ENCODE measurements at regions not wholly inside any gene's neighbourhood (a gene's known extent, or its start where the extent isn't known, plus 50 kb on each side); places are given as distances from the start of the nearest gene placed in this dataset.

DNA sequence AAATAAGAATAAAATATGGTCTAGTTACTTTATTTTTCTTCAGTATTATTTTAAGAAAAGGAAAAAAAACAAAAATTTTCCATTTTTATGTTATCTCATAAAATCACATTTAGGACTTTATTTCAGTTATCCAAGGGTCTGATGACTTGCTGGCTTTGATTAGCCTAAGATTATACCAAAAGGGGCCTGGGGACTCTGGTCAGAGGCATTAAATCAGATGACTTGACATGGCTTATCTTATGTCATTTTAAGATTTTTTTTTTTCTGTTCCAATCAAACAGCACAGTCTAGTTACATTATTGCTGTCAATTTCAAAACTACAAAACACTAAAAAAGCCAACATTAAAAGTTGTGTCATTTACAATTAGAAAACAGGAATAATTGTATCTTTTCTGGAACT is 725.4 kb upstream of the NR2F2 start:
- peaks cover 9% of the 10 kb centered on the region; the same call in 2 of the 3 replicates for H3K4me1 Mint-ChIP-seq
- Histone ChIP-seq H3F3A (replicated peaks; ENCODE audit: low read depth) (no peaks in the 10 kb centered on the region), H3K27ac (ENCODE audit: low read depth) (no peak overlapping the region), H3K27me3 (ENCODE audit: insufficient read depth) (no peaks in the 10 kb centered on the region), H3K4me2 (no peak overlapping the region), H3K36me3 (ENCODE audit: insufficient read depth) (no peaks in the 10 kb centered on the region), H2AFZ (no peak overlapping the region), H3K79me2 (replicated peaks; ENCODE audit: insufficient read depth) (no peaks in the 10 kb centered on the region), H3K4me3 (no peak overlapping the region), H3K9me2 (ENCODE audit: insufficient read depth) (peaks cover 3% of the 10 kb centered on the region; the same call in 1 of the 2 replicates), H4K20me1 (replicated peaks; ENCODE audit: insufficient read depth) (no peaks in the 10 kb centered on the region), H3K4me1 (ENCODE audit: insufficient read depth) (peaks cover 8% of the 10 kb centered on the region)
- H3K9me3 Mint-ChIP-seq, result no peaks in the 10 kb centered on the region
- H3K27ac Mint-ChIP-seq, result no peak overlapping the region
- DNase-seq (ENCODE audit: low spot score) (no peak), ATAC-seq (no peak)
- H3K4me3 Mint-ChIP-seq, result no peak overlapping the region
- no peaks in the 10 kb centered on the region for H3K27me3 Mint-ChIP-seq (ENCODE audit: insufficient read depth, low read depth, poor library complexity)
- TF ChIP-seq, protein P1, sequence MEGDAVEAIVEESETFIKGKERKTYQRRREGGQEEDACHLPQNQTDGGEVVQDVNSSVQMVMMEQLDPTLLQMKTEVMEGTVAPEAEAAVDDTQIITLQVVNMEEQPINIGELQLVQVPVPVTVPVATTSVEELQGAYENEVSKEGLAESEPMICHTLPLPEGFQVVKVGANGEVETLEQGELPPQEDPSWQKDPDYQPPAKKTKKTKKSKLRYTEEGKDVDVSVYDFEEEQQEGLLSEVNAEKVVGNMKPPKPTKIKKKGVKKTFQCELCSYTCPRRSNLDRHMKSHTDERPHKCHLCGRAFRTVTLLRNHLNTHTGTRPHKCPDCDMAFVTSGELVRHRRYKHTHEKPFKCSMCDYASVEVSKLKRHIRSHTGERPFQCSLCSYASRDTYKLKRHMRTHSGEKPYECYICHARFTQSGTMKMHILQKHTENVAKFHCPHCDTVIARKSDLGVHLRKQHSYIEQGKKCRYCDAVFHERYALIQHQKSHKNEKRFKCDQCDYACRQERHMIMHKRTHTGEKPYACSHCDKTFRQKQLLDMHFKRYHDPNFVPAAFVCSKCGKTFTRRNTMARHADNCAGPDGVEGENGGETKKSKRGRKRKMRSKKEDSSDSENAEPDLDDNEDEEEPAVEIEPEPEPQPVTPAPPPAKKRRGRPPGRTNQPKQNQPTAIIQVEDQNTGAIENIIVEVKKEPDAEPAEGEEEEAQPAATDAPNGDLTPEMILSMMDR (conservative IDR thresholded peaks at IDR 0.05; ENCODE audit: low read depth in 2 of 2), result no peak
- H3K36me3 Mint-ChIP-seq (ENCODE audit: low read depth), result 0 out of 3 replicates have a peak, but pooled peaks cover 6% of the 10 kb centered on the region

DNA sequence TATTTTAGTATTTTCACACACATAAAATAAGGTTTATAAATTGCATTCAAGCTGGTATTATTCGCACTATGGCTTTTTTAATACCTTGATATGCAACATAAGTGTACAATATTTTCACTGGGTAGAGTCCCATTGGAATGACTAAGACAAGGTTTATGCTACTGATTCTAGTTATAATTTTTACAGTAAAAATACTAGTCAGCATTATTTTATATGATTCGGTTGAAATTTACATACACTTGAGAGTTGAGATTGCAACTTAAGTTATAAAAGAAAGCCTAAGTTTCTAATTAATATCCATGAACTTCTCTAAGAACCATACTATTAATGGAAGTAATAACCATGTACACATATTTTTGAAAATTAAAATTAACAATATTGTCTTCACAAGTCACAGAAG is 723.9 kb upstream of the NR2F2 start:
- no peak overlapping the region for H3K4me3 ChIP-seq
- no peaks in the 10 kb centered on the region for H4K20me1 ChIP-seq (replicated peaks; ENCODE audit: insufficient read depth)
- H3K4me3 Mint-ChIP-seq, result no peak overlapping the region
- no peak overlapping the region for H3K4me2 ChIP-seq
- no peaks in the 10 kb centered on the region for H3K9me2 ChIP-seq (ENCODE audit: insufficient read depth)
- no peak overlapping the region for H3K27ac Mint-ChIP-seq
- no peaks in the 10 kb centered on the region for H3K27me3 Mint-ChIP-seq (ENCODE audit: insufficient read depth, low read depth, poor library complexity)
- no peaks in the 10 kb centered on the region for H3K27me3 ChIP-seq (ENCODE audit: insufficient read depth)
- H3K79me2 ChIP-seq (replicated peaks; ENCODE audit: insufficient read depth), result no peaks in the 10 kb centered on the region
- H3K4me1 Mint-ChIP-seq, result peaks cover 9% of the 10 kb centered on the region; the same call in 2 of the 3 replicates
- no peak overlapping the region for H2AFZ ChIP-seq
- no peaks in the 10 kb centered on the region for H3K9me3 Mint-ChIP-seq
- no peaks in the 10 kb centered on the region for H3K36me3 Mint-ChIP-seq (ENCODE audit: low read depth)
- no peak for DNase-seq (ENCODE audit: low spot score)
- H3K4me1 ChIP-seq (ENCODE audit: insufficient read depth), result peaks cover 8% of the 10 kb centered on the region
- no peak overlapping the region for H3K27ac ChIP-seq (ENCODE audit: low read depth)
- no peaks in the 10 kb centered on the region for H3F3A ChIP-seq (replicated peaks; ENCODE audit: low read depth)
- H3K36me3 ChIP-seq (ENCODE audit: insufficient read depth), result no peaks in the 10 kb centered on the region
- no peak for ATAC-seq
- TF ChIP-seq POLR2AphosphoS5 (IDR thresholded peaks at IDR 0.05; ENCODE audit: low read depth) (no peak), CREB1 (CRISPR knock-in tag; IDR thresholded peaks at IDR 0.05; ENCODE audit: low read depth) (no peak), EZH2 (IDR thresholded peaks at IDR 0.05; ENCODE audit: low read depth, unreplicated experiment) (no peak), ZNF331 (CRISPR knock-in tag; IDR thresholded peaks at IDR 0.05; ENCODE audit: low read depth) (no peak), NANOG (IDR thresholded peaks at IDR 0.05; ENCODE audit: borderline replicate concordance) (no peak)
- TF ChIP-seq, protein P2, sequence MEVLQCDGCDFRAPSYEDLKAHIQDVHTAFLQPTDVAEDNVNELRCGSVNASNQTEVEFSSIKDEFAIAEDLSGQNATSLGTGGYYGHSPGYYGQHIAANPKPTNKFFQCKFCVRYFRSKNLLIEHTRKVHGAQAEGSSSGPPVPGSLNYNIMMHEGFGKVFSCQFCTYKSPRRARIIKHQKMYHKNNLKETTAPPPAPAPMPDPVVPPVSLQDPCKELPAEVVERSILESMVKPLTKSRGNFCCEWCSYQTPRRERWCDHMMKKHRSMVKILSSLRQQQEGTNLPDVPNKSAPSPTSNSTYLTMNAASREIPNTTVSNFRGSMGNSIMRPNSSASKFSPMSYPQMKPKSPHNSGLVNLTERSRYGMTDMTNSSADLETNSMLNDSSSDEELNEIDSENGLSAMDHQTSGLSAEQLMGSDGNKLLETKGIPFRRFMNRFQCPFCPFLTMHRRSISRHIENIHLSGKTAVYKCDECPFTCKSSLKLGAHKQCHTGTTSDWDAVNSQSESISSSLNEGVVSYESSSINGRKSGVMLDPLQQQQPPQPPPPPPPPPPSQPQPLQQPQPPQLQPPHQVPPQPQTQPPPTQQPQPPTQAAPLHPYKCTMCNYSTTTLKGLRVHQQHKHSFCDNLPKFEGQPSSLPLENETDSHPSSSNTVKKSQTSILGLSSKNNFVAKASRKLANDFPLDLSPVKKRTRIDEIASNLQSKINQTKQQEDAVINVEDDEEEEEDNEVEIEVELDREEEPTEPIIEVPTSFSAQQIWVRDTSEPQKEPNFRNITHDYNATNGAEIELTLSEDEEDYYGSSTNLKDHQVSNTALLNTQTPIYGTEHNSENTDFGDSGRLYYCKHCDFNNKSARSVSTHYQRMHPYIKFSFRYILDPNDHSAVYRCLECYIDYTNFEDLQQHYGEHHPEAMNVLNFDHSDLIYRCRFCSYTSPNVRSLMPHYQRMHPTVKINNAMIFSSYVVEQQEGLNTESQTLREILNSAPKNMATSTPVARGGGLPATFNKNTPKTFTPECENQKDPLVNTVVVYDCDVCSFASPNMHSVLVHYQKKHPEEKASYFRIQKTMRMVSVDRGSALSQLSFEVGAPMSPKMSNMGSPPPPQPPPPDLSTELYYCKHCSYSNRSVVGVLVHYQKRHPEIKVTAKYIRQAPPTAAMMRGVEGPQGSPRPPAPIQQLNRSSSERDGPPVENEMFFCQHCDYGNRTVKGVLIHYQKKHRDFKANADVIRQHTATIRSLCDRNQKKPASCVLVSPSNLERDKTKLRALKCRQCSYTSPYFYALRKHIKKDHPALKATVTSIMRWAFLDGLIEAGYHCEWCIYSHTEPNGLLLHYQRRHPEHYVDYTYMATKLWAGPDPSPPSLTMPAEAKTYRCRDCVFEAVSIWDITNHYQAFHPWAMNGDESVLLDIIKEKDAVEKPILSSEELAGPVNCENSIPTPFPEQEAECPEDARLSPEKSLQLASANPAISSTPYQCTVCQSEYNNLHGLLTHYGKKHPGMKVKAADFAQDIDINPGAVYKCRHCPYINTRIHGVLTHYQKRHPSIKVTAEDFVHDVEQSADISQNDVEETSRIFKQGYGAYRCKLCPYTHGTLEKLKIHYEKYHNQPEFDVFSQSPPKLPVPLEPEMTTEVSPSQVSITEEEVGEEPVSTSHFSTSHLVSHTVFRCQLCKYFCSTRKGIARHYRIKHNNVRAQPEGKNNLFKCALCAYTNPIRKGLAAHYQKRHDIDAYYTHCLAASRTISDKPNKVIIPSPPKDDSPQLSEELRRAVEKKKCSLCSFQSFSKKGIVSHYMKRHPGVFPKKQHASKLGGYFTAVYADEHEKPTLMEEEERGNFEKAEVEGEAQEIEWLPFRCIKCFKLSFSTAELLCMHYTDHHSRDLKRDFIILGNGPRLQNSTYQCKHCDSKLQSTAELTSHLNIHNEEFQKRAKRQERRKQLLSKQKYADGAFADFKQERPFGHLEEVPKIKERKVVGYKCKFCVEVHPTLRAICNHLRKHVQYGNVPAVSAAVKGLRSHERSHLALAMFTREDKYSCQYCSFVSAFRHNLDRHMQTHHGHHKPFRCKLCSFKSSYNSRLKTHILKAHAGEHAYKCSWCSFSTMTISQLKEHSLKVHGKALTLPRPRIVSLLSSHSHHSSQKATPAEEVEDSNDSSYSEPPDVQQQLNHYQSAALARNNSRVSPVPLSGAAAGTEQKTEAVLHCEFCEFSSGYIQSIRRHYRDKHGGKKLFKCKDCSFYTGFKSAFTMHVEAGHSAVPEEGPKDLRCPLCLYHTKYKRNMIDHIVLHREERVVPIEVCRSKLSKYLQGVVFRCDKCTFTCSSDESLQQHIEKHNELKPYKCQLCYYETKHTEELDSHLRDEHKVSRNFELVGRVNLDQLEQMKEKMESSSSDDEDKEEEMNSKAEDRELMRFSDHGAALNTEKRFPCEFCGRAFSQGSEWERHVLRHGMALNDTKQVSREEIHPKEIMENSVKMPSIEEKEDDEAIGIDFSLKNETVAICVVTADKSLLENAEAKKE (CRISPR knock-in tag; IDR thresholded peaks at IDR 0.05), result no peak
- TF ChIP-seq, protein P1 (conservative IDR thresholded peaks at IDR 0.05; ENCODE audit: low read depth in 2 of 2), result no peak
- TF ChIP-seq, protein P3, sequence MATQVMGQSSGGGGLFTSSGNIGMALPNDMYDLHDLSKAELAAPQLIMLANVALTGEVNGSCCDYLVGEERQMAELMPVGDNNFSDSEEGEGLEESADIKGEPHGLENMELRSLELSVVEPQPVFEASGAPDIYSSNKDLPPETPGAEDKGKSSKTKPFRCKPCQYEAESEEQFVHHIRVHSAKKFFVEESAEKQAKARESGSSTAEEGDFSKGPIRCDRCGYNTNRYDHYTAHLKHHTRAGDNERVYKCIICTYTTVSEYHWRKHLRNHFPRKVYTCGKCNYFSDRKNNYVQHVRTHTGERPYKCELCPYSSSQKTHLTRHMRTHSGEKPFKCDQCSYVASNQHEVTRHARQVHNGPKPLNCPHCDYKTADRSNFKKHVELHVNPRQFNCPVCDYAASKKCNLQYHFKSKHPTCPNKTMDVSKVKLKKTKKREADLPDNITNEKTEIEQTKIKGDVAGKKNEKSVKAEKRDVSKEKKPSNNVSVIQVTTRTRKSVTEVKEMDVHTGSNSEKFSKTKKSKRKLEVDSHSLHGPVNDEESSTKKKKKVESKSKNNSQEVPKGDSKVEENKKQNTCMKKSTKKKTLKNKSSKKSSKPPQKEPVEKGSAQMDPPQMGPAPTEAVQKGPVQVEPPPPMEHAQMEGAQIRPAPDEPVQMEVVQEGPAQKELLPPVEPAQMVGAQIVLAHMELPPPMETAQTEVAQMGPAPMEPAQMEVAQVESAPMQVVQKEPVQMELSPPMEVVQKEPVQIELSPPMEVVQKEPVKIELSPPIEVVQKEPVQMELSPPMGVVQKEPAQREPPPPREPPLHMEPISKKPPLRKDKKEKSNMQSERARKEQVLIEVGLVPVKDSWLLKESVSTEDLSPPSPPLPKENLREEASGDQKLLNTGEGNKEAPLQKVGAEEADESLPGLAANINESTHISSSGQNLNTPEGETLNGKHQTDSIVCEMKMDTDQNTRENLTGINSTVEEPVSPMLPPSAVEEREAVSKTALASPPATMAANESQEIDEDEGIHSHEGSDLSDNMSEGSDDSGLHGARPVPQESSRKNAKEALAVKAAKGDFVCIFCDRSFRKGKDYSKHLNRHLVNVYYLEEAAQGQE (IDR thresholded peaks at IDR 0.05; ENCODE audit: unreplicated experiment), result no peak
